HL-60 (cell line): ENCODE measurements at regions not wholly inside any gene's neighbourhood (a gene's known extent, or its start where the extent isn't known, plus 50 kb on each side); places are given as distances from the start of the nearest gene placed in this dataset.

ENCODE experiments used
- DNase-seq, 2 experiments: peaks; one replicate each; pipeline ENCODE4 v3.0.0-alpha.2; 2010 to 2020; ENCODE audit warnings: low read depth in 1 of 2, low spot score in 1 of 2
- H3K27ac ChIP-seq: fragments of 250-450 bp; sonication (Bioruptor Pico); replicated peaks from 2 replicates; pipeline ENCODE4 v1.5.1; 2020; ENCODE audit warnings: mild to moderate bottlenecking, moderate library complexity
- H3K27me3 ChIP-seq: fragments of 250-450 bp; sonication (Bioruptor Pico); 2 replicates; pipeline ENCODE4 v1.5.1; 2021; ENCODE audit warnings: mild to moderate bottlenecking, moderate library complexity; ENCODE audit not compliant: insufficient read depth, poor library complexity, severe bottlenecking
- H3K4me3 ChIP-seq: replicated peaks from 2 replicates; pipeline ENCODE4 v1.5.1; 2011; ENCODE audit warnings: mild to moderate bottlenecking, control low read depth, low read length; ENCODE audit not compliant: insufficient read depth
- CTCF ChIP-seq: IDR thresholded peaks from one replicate; pipeline ENCODE4 v1.5.1; 2011; ENCODE audit warnings: low read length, control low read depth, inconsistent platforms; ENCODE audit not compliant: insufficient read depth
- GABPA ChIP-seq: IDR thresholded peaks from 2 replicates; pipeline ENCODE4 v1.6.1; 2012; ENCODE audit warnings: low read depth
- POLR2AphosphoS5 ChIP-seq: IDR thresholded peaks from 2 replicates; pipeline ENCODE4 v1.6.1; 2012; ENCODE audit warnings: low read depth
- REST ChIP-seq: IDR thresholded peaks from 2 replicates; pipeline ENCODE4 v1.6.1; 2012; ENCODE audit warnings: low read depth; ENCODE audit not compliant: insufficient replicate concordance
- SPI1 ChIP-seq: IDR thresholded peaks from 2 replicates; pipeline ENCODE4 v1.6.1; 2012; ENCODE audit warnings: low read depth, mild to moderate bottlenecking, borderline replicate concordance

GRCh38 chr10:124283215-124283948, 135.3 kb downstream of the OAT start:
- Histone ChIP-seq H3K27ac (no peak overlapping the region), H3K4me3 (no peak overlapping the region), H3K27me3 (no peaks in the 10 kb centered on the region)
- DNase-seq = no peak
- TF ChIP-seq POLR2AphosphoS5 = no peak
- TF ChIP-seq REST = no peak
- TF ChIP-seq CTCF = no peak
- TF ChIP-seq SPI1 = no peak
- no peak for TF ChIP-seq GABPA

GRCh38 chr10:124282326-124282725, 136.4 kb downstream of the OAT start:
- H3K4me3 ChIP-seq = no peak overlapping the region
- no peaks in the 10 kb centered on the region for H3K27me3 ChIP-seq
- no peak for DNase-seq
- TF ChIP-seq SPI1 (no peak), REST (no peak), CTCF (no peak), POLR2AphosphoS5 (no peak), GABPA (no peak)
- no peak overlapping the region for H3K27ac ChIP-seq

- H3K27ac ChIP-seq = no peak overlapping the region
- H3K4me3 ChIP-seq = no peak overlapping the region
- TF ChIP-seq GABPA (no peak), SPI1 (no peak)
- no peaks in the 10 kb centered on the region for H3K27me3 ChIP-seq
- DNase-seq = no peak
Observed at GRCh38 chr10:124281666-124282065, 137.1 kb downstream of the OAT start.

GRCh38 chr10:124280916-124281315, 137.8 kb downstream of the OAT start:
- no peak overlapping the region for H3K27ac ChIP-seq
- H3K27me3 ChIP-seq = no peaks in the 10 kb centered on the region
- no peak overlapping the region for H3K4me3 ChIP-seq
- no peak for DNase-seq
- TF ChIP-seq POLR2AphosphoS5 (no peak), SPI1 (no peak), GABPA (no peak), REST (no peak), CTCF (no peak)
